UCSD-AML1 (cell line): ENCODE measurements at regions not wholly inside any gene's neighbourhood (a gene's known extent, or its start where the extent isn't known, plus 50 kb on each side); places are given as distances from the start of the nearest gene placed in this dataset.
"Not testable (repeated sequence)": the region's sequence is repeated elsewhere in the genome, so short reads cannot be mapped to it uniquely, and the experiment has no call there.

Experiments used
- DNase-seq: peaks from one replicate; lab custom pipeline; 2025; ENCODE audit not compliant: unreplicated experiment; lab: John Stamatoyannopoulos, UW

GRCh38 chr15:57875347-57875746 is 168.8 kb downstream of the POLR2M start:
- DNase-seq, result no peak

- no peak for DNase-seq
Measured at GRCh38 chr15:57878573-57878972, 172.1 kb downstream of the POLR2M start.

- no peak for DNase-seq
Measured at GRCh38 chr15:57881361-57881760, 174.8 kb downstream of the POLR2M start.

- no peak for DNase-seq
Measured at GRCh38 chr15:57881972-57882371, 175.5 kb downstream of the POLR2M start.

GRCh38 chr15:57883701-57884100 is 177.2 kb downstream of the POLR2M start:
- no peak for DNase-seq

DNA sequence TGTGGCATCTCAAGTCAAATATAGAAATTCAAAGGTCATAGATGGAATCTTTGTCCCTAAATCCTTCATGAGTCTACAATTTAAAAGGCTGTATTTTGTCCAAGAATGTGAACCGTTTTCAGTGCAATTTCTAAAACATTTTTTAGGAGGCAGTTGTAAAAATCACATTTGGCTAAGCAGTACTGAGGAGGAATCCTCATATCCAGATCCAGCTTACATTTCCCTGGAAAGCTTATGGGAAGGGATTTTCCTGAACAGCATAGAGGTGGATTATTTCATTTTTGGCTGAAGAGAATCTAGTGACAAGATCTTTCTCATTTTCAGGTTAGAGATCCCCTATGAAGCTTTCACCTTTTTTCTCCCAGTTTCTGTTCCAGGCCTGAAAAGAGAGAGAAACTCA is 178.4 kb downstream of the POLR2M start:
- DNase-seq, result no peak

GRCh38 chr15:57885435-57885834 is 178.9 kb downstream of the POLR2M start:
- DNase-seq, result no peak

DNA sequence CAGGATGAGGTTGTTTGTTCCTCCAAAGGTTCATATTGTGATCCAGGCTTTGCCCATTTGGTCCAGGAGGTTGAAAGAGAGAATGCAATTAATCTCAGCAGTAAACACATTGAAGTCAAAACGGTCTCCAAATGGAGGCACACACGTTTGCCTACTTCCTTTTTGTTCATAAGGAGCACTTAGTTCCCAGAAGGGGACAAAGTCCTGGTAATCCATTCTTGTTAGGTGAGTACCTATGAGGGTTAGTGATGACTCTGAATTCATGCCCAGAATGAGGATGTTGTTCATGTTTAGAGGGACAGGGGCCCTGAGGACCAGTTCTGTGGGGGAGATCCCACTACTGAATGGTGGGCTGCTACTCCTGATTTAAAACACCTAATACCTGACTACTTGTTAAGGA is 177.7 kb downstream of the ALDH1A2 start:
- no peak for DNase-seq

DNA sequence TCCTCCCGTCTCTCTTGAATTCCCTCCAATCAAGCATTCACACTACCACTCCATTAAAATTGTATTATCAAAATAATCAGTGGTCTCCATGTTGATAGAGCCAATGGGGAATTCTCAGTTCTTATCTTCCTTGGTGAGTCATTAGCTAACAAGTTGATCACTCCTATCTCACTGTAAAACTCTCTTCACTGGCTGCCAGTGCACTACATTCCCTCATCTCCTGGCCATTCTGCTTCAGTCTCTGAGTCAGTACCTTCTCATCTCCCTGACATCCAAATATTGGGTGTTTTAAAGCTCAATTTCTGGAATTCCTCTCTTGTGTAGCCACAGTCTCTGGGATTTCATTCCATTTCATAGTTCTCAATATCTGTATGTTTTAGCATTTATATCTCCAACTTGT is 175.2 kb downstream of the ALDH1A2 start:
- no peak for DNase-seq

DNA sequence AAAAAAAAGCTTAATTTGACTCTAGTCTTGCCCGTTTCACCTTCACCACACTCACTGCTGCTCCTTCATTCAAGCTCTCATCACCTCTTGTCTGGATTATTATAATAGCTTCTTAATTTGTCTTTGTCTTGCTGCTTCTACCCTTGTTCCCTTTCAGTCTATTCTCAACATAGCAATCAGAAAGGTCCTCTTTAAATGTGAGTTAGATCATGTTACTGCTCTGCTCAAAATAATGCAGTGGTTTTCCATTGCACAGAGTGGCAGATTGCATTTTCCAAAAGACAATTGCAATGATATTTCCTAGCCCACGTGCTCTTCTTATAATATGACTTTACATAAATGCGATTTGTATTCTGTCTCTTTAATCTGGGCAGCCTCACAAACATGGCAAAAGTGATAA is 174.6 kb downstream of the ALDH1A2 start:
- no peak for DNase-seq

DNA sequence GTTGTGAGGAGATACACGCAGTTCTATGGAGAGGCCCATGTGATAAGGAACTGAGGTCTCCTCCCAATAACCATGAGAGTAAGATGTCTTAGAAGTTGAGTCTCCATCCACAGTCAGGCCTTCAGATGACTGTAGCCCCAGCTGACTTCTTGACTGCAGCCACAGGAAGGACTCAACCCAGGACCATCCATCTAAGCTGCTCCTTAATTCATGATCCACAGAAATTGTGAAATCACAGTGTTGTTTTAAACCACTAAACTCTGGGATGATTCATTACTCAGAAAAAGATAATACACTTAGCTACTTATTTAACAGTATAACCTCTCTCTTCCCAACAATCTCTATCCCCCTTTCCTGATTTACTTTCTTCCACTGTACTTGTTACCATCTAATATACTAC is 173.3 kb downstream of the ALDH1A2 start:
- no peak for DNase-seq

GRCh38 chr15:57893040-57893439 is 172.5 kb downstream of the ALDH1A2 start:
- DNase-seq, result no peak

DNA sequence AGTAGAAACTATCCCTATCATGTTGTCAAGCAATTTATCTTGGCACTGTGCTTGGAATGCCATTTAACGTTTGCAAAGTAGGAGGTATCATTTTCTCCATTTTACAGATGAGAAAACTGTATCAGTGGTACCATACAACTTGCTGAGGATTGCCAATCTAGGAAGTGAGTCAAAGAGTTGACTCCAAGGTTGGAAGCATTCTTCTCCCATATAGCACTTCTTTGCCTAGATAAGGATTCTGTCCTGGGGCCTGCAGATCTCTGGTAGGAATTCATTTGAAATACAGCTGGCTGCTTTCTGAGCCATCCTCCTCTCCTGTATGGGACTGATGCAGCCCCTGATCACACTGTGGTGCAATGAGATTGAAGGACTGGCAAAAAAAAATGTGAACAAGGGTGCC is 170.2 kb downstream of the ALDH1A2 start:
- DNase-seq, result no peak

GRCh38 chr15:57896114-57896513 is 169.4 kb downstream of the ALDH1A2 start:
- no peak for DNase-seq

- DNase-seq, result not testable (repeated sequence)
Measured at GRCh38 chr15:57896899-57897298, 168.6 kb downstream of the ALDH1A2 start.

DNA sequence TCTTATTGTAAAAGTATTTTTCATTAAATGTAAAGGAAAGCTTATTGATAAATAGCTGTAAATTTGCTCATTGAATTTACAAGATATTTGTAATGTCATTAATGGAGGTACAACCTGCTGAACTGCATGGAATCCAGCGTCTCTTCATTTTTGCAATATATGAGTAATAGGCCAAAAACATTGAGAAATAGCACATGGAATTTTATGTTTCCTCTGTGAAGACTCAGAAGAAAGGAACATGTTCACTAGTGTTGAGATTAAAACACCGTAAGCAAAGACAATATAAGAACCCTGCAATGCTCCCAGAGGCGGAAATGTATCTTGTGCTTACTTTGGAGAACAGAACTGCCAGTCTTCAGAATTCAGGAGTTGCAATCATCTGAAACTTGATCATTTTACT is 167.6 kb downstream of the ALDH1A2 start:
- DNase-seq, result no peak

GRCh38 chr15:57902155-57902554 is 163.4 kb downstream of the ALDH1A2 start:
- DNase-seq, result no peak
